CD4-positive, alpha-beta memory T cell (primary cell): ENCODE measurements at regions not wholly inside any gene's neighbourhood (a gene's known extent, or its start where the extent isn't known, plus 50 kb on each side); places are given as distances from the start of the nearest gene placed in this dataset.

Experiments used
- CTCF ChIA-PET: fragments of 350-600 bp; sonication (Branson Sonifier 250); formaldehyde crosslinking; loops from one replicate; lab custom pipeline; 2021; ENCODE audit warnings: inconsistent platforms; ENCODE audit not compliant: partially characterized antibody; lab: Charles Lee
- POLR2A ChIA-PET: fragments of 350-600 bp; sonication (Branson Sonifier 250); formaldehyde crosslinking; loops from one replicate; lab custom pipeline; 2021; ENCODE audit not compliant: partially characterized antibody; lab: Charles Lee
- DNase-seq, 5 donors: peaks; one replicate each; pipeline versions ENCODE4 v3.0.0 to v3.0.0-alpha.2; 2020 to 2022; ENCODE audit warnings: mixed read lengths in 1 of 5
- H3K27ac ChIP-seq: one replicate; pipeline ENCODE4 v1.7.0; 2013; ENCODE audit warnings: low read depth, low read length
- H3K27me3 ChIP-seq: 2 replicates; pipeline ENCODE4 v1.7.0; 2013; ENCODE audit warnings: mild to moderate bottlenecking, low read length, moderate library complexity; ENCODE audit not compliant: insufficient read depth
- H3K36me3 ChIP-seq: 2 replicates; pipeline ENCODE4 v1.7.0; 2013; ENCODE audit warnings: mild to moderate bottlenecking, low read length, moderate library complexity; ENCODE audit not compliant: insufficient read depth
- H3K4me1 ChIP-seq: 2 replicates; pipeline ENCODE4 v1.7.0; 2013; ENCODE audit warnings: mild to moderate bottlenecking, low read length, moderate library complexity; ENCODE audit not compliant: insufficient read depth
- H3K4me3 ChIP-seq, 2 donors: one replicate each; pipeline ENCODE4 v1.7.0; 2013; ENCODE audit warnings: low read length in 2 of 2, mild to moderate bottlenecking in 1 of 2
- H3K9me3 ChIP-seq, 2 donors: one replicate each; pipeline ENCODE4 v1.7.0; 2013; ENCODE audit warnings: low read length in 2 of 2, control low read depth in 1 of 2; ENCODE audit not compliant: control insufficient read depth in 1 of 2
- H3K27ac Mint-ChIP-seq, 7 donors: one replicate each; pipeline ENCODE4 v1.8.0; 2020 to 2021; ENCODE audit warnings: mixed read lengths in 7 of 7, mild to moderate bottlenecking in 6 of 7, inconsistent platforms in 3 of 7, moderate library complexity in 3 of 7
- H3K27me3 Mint-ChIP-seq, 2 donors: one replicate each; pipeline ENCODE4 v1.8.0; 2020 to 2021; ENCODE audit warnings: mixed read lengths in 2 of 2
- H3K36me3 Mint-ChIP-seq, 2 donors: one replicate each; pipeline ENCODE4 v1.8.0; 2020 to 2021; ENCODE audit warnings: mixed read lengths in 2 of 2, inconsistent platforms in 1 of 2, mild to moderate bottlenecking in 1 of 2
- H3K4me1 Mint-ChIP-seq, 4 donors: one replicate each; pipeline ENCODE4 v1.8.0; 2020 to 2021; ENCODE audit warnings: mixed read lengths in 4 of 4, mild to moderate bottlenecking in 1 of 4
- H3K4me3 Mint-ChIP-seq, 8 donors: one replicate each; pipeline ENCODE4 v1.8.0; 2020 to 2021; ENCODE audit warnings: mixed read lengths in 8 of 8, mild to moderate bottlenecking in 7 of 8, moderate library complexity in 6 of 8, inconsistent platforms in 3 of 8
- H3K9me3 Mint-ChIP-seq, 8 donors: one replicate each; pipeline ENCODE4 v1.8.0; 2020 to 2021; ENCODE audit warnings: mixed read lengths in 8 of 8, mild to moderate bottlenecking in 5 of 8, inconsistent platforms in 3 of 8, moderate library complexity in 1 of 8
- intact Hi-C: fragments of 100-400 bp; cut with micrococcal nuclease; formaldehyde crosslinking; loops from one replicate; pipeline ENCODE4 v1.15.1; 2023

GRCh38 chr13:53188120-53188519 lies 159.5 kb downstream of the OLFM4 start:
- Histone ChIP-seq H3K27ac (no peak overlapping the region), H3K4me1 (no peaks in the 10 kb centered on the region), H3K9me3 (no peaks in the 10 kb centered on the region), H3K36me3 (no peaks in the 10 kb centered on the region), H3K27me3 (no peaks in the 10 kb centered on the region), H3K4me3 (no peak overlapping the region)
- Mint-ChIP-seq H3K27me3 (peaks cover 2 to 3% of the 10 kb centered on the region in 2 donors), H3K36me3 (no peaks in the 10 kb centered on the region), H3K27ac (no peak overlapping the region), H3K4me1 (no peaks in the 10 kb centered on the region), H3K9me3 (peaks cover 0 to 10% (median 0%) of the 10 kb centered on the region in 8 donors), H3K4me3 (no peak overlapping the region)
- no peak for DNase-seq
- ChIA-PET POLR2A (no interaction called here), CTCF (no interaction called here)
- intact Hi-C loops, result no loop called here

- Mint-ChIP-seq H3K27me3 (peaks cover under 1 to 3% of the 10 kb centered on the region in 2 donors), H3K4me3 (no peak overlapping the region), H3K27ac (no peak overlapping the region), H3K4me1 (no peaks in the 10 kb centered on the region), H3K9me3 (peaks cover 0 to 8% (median 0%) of the 10 kb centered on the region in 8 donors), H3K36me3 (no peaks in the 10 kb centered on the region)
- no peak overlapping the region for H3K4me3 ChIP-seq
- intact Hi-C loops, result no loop called here
- no peaks in the 10 kb centered on the region for H3K9me3 ChIP-seq
- H3K36me3 ChIP-seq, result no peaks in the 10 kb centered on the region
- POLR2A ChIA-PET, result no interaction called here
- H3K27ac ChIP-seq, result no peak overlapping the region
- no peaks in the 10 kb centered on the region for H3K27me3 ChIP-seq
- CTCF ChIA-PET, result no interaction called here
- no peak for DNase-seq
- no peaks in the 10 kb centered on the region for H3K4me1 ChIP-seq
These were observed 160.5 kb downstream of the OLFM4 start for GRCh38 chr13:53189162-53189561.

- CTCF ChIA-PET, result no interaction called here
- H3K36me3 ChIP-seq, result no peaks in the 10 kb centered on the region
- H3K4me1 ChIP-seq, result no peaks in the 10 kb centered on the region
- no peaks in the 10 kb centered on the region for H3K27me3 ChIP-seq
- H3K27ac ChIP-seq, result no peak overlapping the region
- H3K27ac Mint-ChIP-seq, result no peak overlapping the region
- no peak for DNase-seq
- H3K4me3 ChIP-seq, result no peak overlapping the region
- H3K9me3 ChIP-seq, result no peaks in the 10 kb centered on the region
- intact Hi-C loops, result no loop called here
- H3K4me1 Mint-ChIP-seq, result no peaks in the 10 kb centered on the region
- POLR2A ChIA-PET, result no interaction called here
- H3K9me3 Mint-ChIP-seq, result no peaks in the 10 kb centered on the region
- H3K4me3 Mint-ChIP-seq, result no peak overlapping the region
- no peaks in the 10 kb centered on the region for H3K36me3 Mint-ChIP-seq
- peaks cover 0 to 4% of the 10 kb centered on the region in 2 donors for H3K27me3 Mint-ChIP-seq
These were observed 162.5 kb downstream of the OLFM4 start for GRCh38 chr13:53191091-53191490.

- Histone ChIP-seq H3K27me3 (no peaks in the 10 kb centered on the region), H3K36me3 (no peaks in the 10 kb centered on the region), H3K4me1 (no peaks in the 10 kb centered on the region), H3K4me3 (no peak overlapping the region), H3K9me3 (no peaks in the 10 kb centered on the region), H3K27ac (no peak overlapping the region)
- Mint-ChIP-seq H3K27ac (no peak overlapping the region), H3K4me3 (no peak overlapping the region), H3K27me3 (peaks cover 4 to 5% of the 10 kb centered on the region in 2 donors), H3K36me3 (no peaks in the 10 kb centered on the region), H3K9me3 (peaks cover 0 to 6% (median under 1%) of the 10 kb centered on the region in 8 donors), H3K4me1 (peaks cover 0 to 7% (median 0%) of the 10 kb centered on the region in 4 donors)
- CTCF ChIA-PET, result no interaction called here
- POLR2A ChIA-PET, result no interaction called here
- no peak for DNase-seq
- intact Hi-C loops, result no loop called here
These were observed 168.8 kb downstream of the OLFM4 start for GRCh38 chr13:53197424-53197823.

- Histone ChIP-seq H3K27me3 (no peaks in the 10 kb centered on the region), H3K36me3 (no peaks in the 10 kb centered on the region), H3K9me3 (no peaks in the 10 kb centered on the region), H3K4me1 (no peaks in the 10 kb centered on the region), H3K4me3 (no peak overlapping the region), H3K27ac (no peak overlapping the region)
- Mint-ChIP-seq H3K4me1 (peaks cover 0 to 7% (median 0%) of the 10 kb centered on the region in 4 donors), H3K9me3 (peaks cover 0 to 6% (median under 1%) of the 10 kb centered on the region in 8 donors), H3K27me3 (peaks cover 4 to 5% of the 10 kb centered on the region in 2 donors), H3K36me3 (no peaks in the 10 kb centered on the region), H3K4me3 (no peak overlapping the region), H3K27ac (no peak overlapping the region)
- intact Hi-C loops, result no loop called here
- ChIA-PET CTCF (no interaction called here), POLR2A (no interaction called here)
- DNase-seq, result no peak
These were observed 169.4 kb downstream of the OLFM4 start for GRCh38 chr13:53198017-53198416.

GRCh38 chr13:53198736-53199135 lies 170.1 kb downstream of the OLFM4 start:
- H3K27ac Mint-ChIP-seq, result no peak overlapping the region
- H3K9me3 Mint-ChIP-seq, result peaks cover 0 to 6% (median under 1%) of the 10 kb centered on the region in 8 donors
- H3K4me1 Mint-ChIP-seq, result peaks cover 0 to 7% (median 0%) of the 10 kb centered on the region in 4 donors
- H3K27ac ChIP-seq, result no peak overlapping the region
- intact Hi-C loops, result no loop called here
- H3K4me1 ChIP-seq, result no peaks in the 10 kb centered on the region
- no peak for DNase-seq
- CTCF ChIA-PET, result no interaction called here
- H3K36me3 Mint-ChIP-seq, result no peaks in the 10 kb centered on the region
- peaks cover 4 to 7% of the 10 kb centered on the region in 2 donors for H3K27me3 Mint-ChIP-seq
- H3K9me3 ChIP-seq, result no peaks in the 10 kb centered on the region
- no peaks in the 10 kb centered on the region for H3K36me3 ChIP-seq
- no peak overlapping the region for H3K4me3 Mint-ChIP-seq
- no peak overlapping the region for H3K4me3 ChIP-seq
- POLR2A ChIA-PET, result no interaction called here
- H3K27me3 ChIP-seq, result no peaks in the 10 kb centered on the region

GRCh38 chr13:53200075-53200474 lies 171.5 kb downstream of the OLFM4 start:
- ChIA-PET POLR2A (no interaction called here), CTCF (no interaction called here)
- H3K9me3 Mint-ChIP-seq, result peaks cover 0 to 6% (median 2%) of the 10 kb centered on the region in 8 donors
- peaks cover 3 to 9% of the 10 kb centered on the region in 2 donors for H3K27me3 Mint-ChIP-seq
- Histone ChIP-seq H3K36me3 (no peaks in the 10 kb centered on the region), H3K27me3 (no peaks in the 10 kb centered on the region), H3K4me3 (no peak overlapping the region), H3K9me3 (no peaks in the 10 kb centered on the region), H3K4me1 (no peaks in the 10 kb centered on the region), H3K27ac (no peak overlapping the region)
- H3K4me3 Mint-ChIP-seq, result no peak overlapping the region
- H3K4me1 Mint-ChIP-seq, result peaks cover 0 to 7% (median 0%) of the 10 kb centered on the region in 4 donors
- H3K27ac Mint-ChIP-seq, result no peak overlapping the region
- intact Hi-C loops, result no loop called here
- H3K36me3 Mint-ChIP-seq, result no peaks in the 10 kb centered on the region
- DNase-seq, result no peak
